Activated T-cell treated with anti-CD3 and anti-CD28 coated beads, Interleukin-2, amount 50 U/mL, for 48 hours (primary cell): ENCODE measurements at regions not wholly inside any gene's neighbourhood (a gene's known extent, or its start where the extent isn't known, plus 50 kb on each side); places are given as distances from the start of the nearest gene placed in this dataset.
"Not testable (repeated sequence)": the region's sequence is repeated elsewhere in the genome, so short reads cannot be mapped to it uniquely, and the experiment has no call there.

Experiments used
- DNase-seq, 2 experiments: peaks; one replicate each; pipeline ENCODE4 v3.0.0-alpha.2; 2020

- DNase-seq: no peak
Observed at GRCh38 chr5:92370032-92370431, 986.9 kb upstream of the ARRDC3 start.

- DNase-seq: no peak
Observed at GRCh38 chr5:92369587-92369986, 986.5 kb upstream of the ARRDC3 start.

GRCh38 chr5:92364986-92365550 lies 982.0 kb upstream of the ARRDC3 start:
- no peak for DNase-seq

- DNase-seq: no peak
Observed at GRCh38 chr5:92353107-92354030, 970.3 kb upstream of the ARRDC3 start.

GRCh38 chr5:92337772-92338234 lies 954.7 kb upstream of the ARRDC3 start:
- no peak for DNase-seq

GRCh38 chr5:92332039-92332438 lies 948.9 kb upstream of the ARRDC3 start:
- no peak for DNase-seq

- DNase-seq: no peak
Observed at GRCh38 chr5:92330365-92330764, 947.2 kb upstream of the ARRDC3 start.

GRCh38 chr5:92329759-92330158 lies 946.6 kb upstream of the ARRDC3 start:
- no peak for DNase-seq

- DNase-seq: no peak
Observed at GRCh38 chr5:92328584-92329259, 945.6 kb upstream of the ARRDC3 start.

- DNase-seq: no peak
Observed at GRCh38 chr5:92320446-92320845, 937.3 kb upstream of the ARRDC3 start.

- no peak for DNase-seq
Observed at GRCh38 chr5:92313385-92313784, 930.3 kb upstream of the ARRDC3 start.

- no peak for DNase-seq
Observed at GRCh38 chr5:92309336-92309991, 926.3 kb upstream of the ARRDC3 start.

GRCh38 chr5:92308679-92309078 lies 925.6 kb upstream of the ARRDC3 start:
- no peak for DNase-seq

GRCh38 chr5:92302356-92302755 lies 919.2 kb upstream of the ARRDC3 start:
- not testable (repeated sequence) for DNase-seq

GRCh38 chr5:92283521-92283920 lies 900.4 kb upstream of the ARRDC3 start:
- no peak for DNase-seq

- DNase-seq: not testable (repeated sequence)
Observed at GRCh38 chr5:92271750-92272149, 888.6 kb upstream of the ARRDC3 start.

- no peak for DNase-seq
Observed at GRCh38 chr5:92268343-92268742, 885.2 kb upstream of the ARRDC3 start.

- no peak for DNase-seq
Observed at GRCh38 chr5:92267830-92268229, 884.7 kb upstream of the ARRDC3 start.

GRCh38 chr5:92265804-92266203 lies 882.7 kb upstream of the ARRDC3 start:
- no peak for DNase-seq

- DNase-seq: not testable (repeated sequence)
Observed at GRCh38 chr5:92255605-92256004, 872.5 kb upstream of the ARRDC3 start.

GRCh38 chr5:92248518-92248917 lies 865.4 kb upstream of the ARRDC3 start:
- DNase-seq: no peak

GRCh38 chr5:92242170-92242569 lies 859.1 kb upstream of the ARRDC3 start:
- no peak for DNase-seq

GRCh38 chr5:92237896-92238295 lies 854.8 kb upstream of the ARRDC3 start:
- DNase-seq: no peak
